MM.1S (cell line): ENCODE measurements at regions not wholly inside any gene's neighbourhood (a gene's known extent, or its start where the extent isn't known, plus 50 kb on each side); places are given as distances from the start of the nearest gene placed in this dataset.

Source experiments
- DNase-seq: peaks from one replicate; pipeline ENCODE4 v3.0.0-alpha.2; 2015
- H2AFZ ChIP-seq: fragments of 300-600 bp; sonication (generic); 2 replicates; pipeline ENCODE4 v1.6.0; 2016; ENCODE audit warnings: antibody characterized with exemption, low read length
- H3F3A ChIP-seq: fragments of 300-600 bp; sonication (generic); 2 replicates; pipeline ENCODE4 v1.6.1; 2016; ENCODE audit warnings: mild to moderate bottlenecking, antibody characterized with exemption, low read length, moderate library complexity, mixed read lengths; ENCODE audit not compliant: insufficient read depth
- H3K27ac ChIP-seq: fragments of 300-600 bp; sonication (generic); 2 replicates; pipeline ENCODE4 v1.5.1; 2016; ENCODE audit warnings: mild to moderate bottlenecking, low read length
- H3K27me3 ChIP-seq: fragments of 300-600 bp; sonication (generic); replicated peaks from 2 replicates; pipeline ENCODE4 v1.6.0; 2016; ENCODE audit warnings: low read length; ENCODE audit not compliant: insufficient read depth
- H3K36me3 ChIP-seq: fragments of 300-600 bp; sonication (generic); replicated peaks from 2 replicates; pipeline ENCODE4 v1.6.1; 2016; ENCODE audit warnings: mild to moderate bottlenecking, low read length, mixed read lengths; ENCODE audit not compliant: insufficient read depth
- H3K4me1 ChIP-seq: fragments of 300-600 bp; sonication (generic); 2 replicates; pipeline ENCODE4 v1.6.1; 2016; ENCODE audit warnings: low read length, mixed read lengths
- H3K4me2 ChIP-seq: fragments of 300-600 bp; sonication (generic); 2 replicates; pipeline ENCODE4 v1.6.0; 2016; ENCODE audit warnings: low read depth, low read length
- H3K4me3 ChIP-seq: fragments of 300-600 bp; sonication (generic); 2 replicates; pipeline ENCODE4 v1.5.1; 2016; ENCODE audit warnings: low read length, mixed read lengths
- H3K79me2 ChIP-seq: fragments of 300-600 bp; sonication (generic); 2 replicates; pipeline ENCODE4 v1.6.1; 2016; ENCODE audit warnings: mixed run types, low read length, mixed read lengths
- H3K9ac ChIP-seq: fragments of 300-600 bp; sonication (generic); 2 replicates; pipeline ENCODE4 v1.6.1; 2016; ENCODE audit warnings: low read length, mixed read lengths
- H3K9me2 ChIP-seq: fragments of 300-600 bp; sonication (generic); replicated peaks from 2 replicates; pipeline ENCODE4 v1.6.1; 2016; ENCODE audit warnings: mild to moderate bottlenecking, low read length, mixed read lengths; ENCODE audit not compliant: insufficient read depth
- H3K9me3 ChIP-seq: fragments of 300-600 bp; sonication (generic); replicated peaks from 2 replicates; pipeline ENCODE4 v1.6.1; 2016; ENCODE audit warnings: mild to moderate bottlenecking, low read length, mixed read lengths; ENCODE audit not compliant: insufficient read depth
- H4K20me1 ChIP-seq: fragments of 300-600 bp; sonication (generic); 2 replicates; pipeline ENCODE4 v1.6.1; 2016; ENCODE audit warnings: mild to moderate bottlenecking, low read length, moderate library complexity, mixed read lengths; ENCODE audit not compliant: insufficient read depth
- EZH2 ChIP-seq: fragments of 300-600 bp; sonication (generic); optimal IDR thresholded peaks from 2 replicates; pipeline ENCODE3; 2017; ENCODE audit warnings: low read depth, mild to moderate bottlenecking, antibody characterized with exemption, low read length, mixed read lengths
- EZH2phosphoT487 ChIP-seq: fragments of 300-600 bp; sonication (generic); IDR thresholded peaks from 2 replicates; pipeline ENCODE4 v1.6.1; 2018; ENCODE audit warnings: antibody characterized with exemption, low read length
- TF ChIP-seq, protein P1 (sequence below): fragments of 300-600 bp; sonication (generic); IDR thresholded peaks from 2 replicates; pipeline ENCODE4 v1.5.1; 2016; ENCODE audit warnings: antibody characterized with exemption, low read length, mixed read lengths

DNA sequence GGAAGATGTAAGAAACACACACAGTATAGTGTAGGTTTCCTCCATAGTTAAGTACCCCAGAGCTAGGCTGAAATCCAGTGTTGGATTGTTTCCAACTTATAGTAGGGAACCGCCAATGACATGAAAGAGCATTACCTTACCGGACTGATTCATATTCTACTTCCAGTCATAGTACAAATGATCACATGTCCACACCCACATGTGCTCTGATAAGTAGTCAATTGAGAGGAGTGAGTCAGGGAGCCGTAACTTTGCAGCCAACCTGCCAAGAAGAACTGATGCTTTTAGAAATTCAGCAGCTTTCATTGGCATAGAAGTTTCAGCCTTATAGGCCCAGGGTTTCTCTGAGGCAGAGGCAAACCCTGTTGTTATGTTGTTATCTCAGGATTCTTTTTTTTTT lies 240.6 kb downstream of the ETS1 start:
- H3K27ac ChIP-seq, result no peak overlapping the region
- no peak overlapping the region for H2AFZ ChIP-seq
- H3K4me1 ChIP-seq, result no peaks in the 10 kb centered on the region

DNA sequence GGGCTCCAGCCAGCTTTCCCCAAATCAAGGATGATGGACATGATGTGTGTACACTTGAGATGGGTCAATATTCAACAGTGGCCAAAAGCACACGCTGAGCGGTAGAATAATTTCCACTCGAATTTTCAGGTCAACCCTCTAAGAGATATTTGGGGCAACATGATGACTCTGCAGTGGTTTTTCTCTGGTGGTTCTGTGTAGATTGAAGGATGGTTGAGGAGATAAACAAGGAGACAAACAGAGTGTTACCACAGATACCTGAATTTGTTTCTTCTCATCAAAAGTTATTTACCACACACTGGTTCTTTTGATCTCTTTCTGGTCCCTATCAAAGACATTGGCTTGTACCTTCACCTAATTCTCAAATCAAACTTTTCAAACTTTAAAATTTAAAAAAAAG lies 242.0 kb downstream of the ETS1 start:
- no peaks in the 10 kb centered on the region for H3K9me3 ChIP-seq
- no peak overlapping the region for H2AFZ ChIP-seq
- DNase-seq, result no peak
- no peaks in the 10 kb centered on the region for H3K9me2 ChIP-seq
- no peak overlapping the region for H3K4me2 ChIP-seq
- no peaks in the 10 kb centered on the region for H3F3A ChIP-seq
- H3K9ac ChIP-seq, result no peak overlapping the region
- H3K27me3 ChIP-seq, result no peaks in the 10 kb centered on the region
- no peaks in the 10 kb centered on the region for H4K20me1 ChIP-seq
- no peaks in the 10 kb centered on the region for H3K4me1 ChIP-seq
- no peaks in the 10 kb centered on the region for H3K79me2 ChIP-seq
- H3K4me3 ChIP-seq, result no peak overlapping the region
- H3K36me3 ChIP-seq, result no peaks in the 10 kb centered on the region
- no peak for TF ChIP-seq EZH2phosphoT487
- no peak for TF ChIP-seq EZH2
- TF ChIP-seq, protein P1, sequence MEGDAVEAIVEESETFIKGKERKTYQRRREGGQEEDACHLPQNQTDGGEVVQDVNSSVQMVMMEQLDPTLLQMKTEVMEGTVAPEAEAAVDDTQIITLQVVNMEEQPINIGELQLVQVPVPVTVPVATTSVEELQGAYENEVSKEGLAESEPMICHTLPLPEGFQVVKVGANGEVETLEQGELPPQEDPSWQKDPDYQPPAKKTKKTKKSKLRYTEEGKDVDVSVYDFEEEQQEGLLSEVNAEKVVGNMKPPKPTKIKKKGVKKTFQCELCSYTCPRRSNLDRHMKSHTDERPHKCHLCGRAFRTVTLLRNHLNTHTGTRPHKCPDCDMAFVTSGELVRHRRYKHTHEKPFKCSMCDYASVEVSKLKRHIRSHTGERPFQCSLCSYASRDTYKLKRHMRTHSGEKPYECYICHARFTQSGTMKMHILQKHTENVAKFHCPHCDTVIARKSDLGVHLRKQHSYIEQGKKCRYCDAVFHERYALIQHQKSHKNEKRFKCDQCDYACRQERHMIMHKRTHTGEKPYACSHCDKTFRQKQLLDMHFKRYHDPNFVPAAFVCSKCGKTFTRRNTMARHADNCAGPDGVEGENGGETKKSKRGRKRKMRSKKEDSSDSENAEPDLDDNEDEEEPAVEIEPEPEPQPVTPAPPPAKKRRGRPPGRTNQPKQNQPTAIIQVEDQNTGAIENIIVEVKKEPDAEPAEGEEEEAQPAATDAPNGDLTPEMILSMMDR, result no peak
- no peak overlapping the region for H3K27ac ChIP-seq

More for the DNA sequence above, 240.6 kb downstream of the ETS1 start:
- Histone ChIP-seq H3K9ac (no peak overlapping the region), H3K36me3 (no peaks in the 10 kb centered on the region), H3K9me2 (no peaks in the 10 kb centered on the region), H3F3A (no peaks in the 10 kb centered on the region), H3K4me2 (no peak overlapping the region), H3K79me2 (no peaks in the 10 kb centered on the region), H3K9me3 (no peaks in the 10 kb centered on the region), H3K27me3 (no peaks in the 10 kb centered on the region), H4K20me1 (no peaks in the 10 kb centered on the region), H3K4me3 (no peak overlapping the region)
- TF ChIP-seq EZH2phosphoT487, result no peak
- TF ChIP-seq EZH2, result no peak
- no peak for DNase-seq

GRCh38 chr11:128343870-128344269 lies 243.5 kb downstream of the ETS1 start:
- Histone ChIP-seq H3K4me3 (no peak overlapping the region), H3K4me2 (no peak overlapping the region), H4K20me1 (no peaks in the 10 kb centered on the region), H3K9me2 (no peaks in the 10 kb centered on the region), H3K36me3 (no peaks in the 10 kb centered on the region), H3K9ac (no peak overlapping the region), H3K79me2 (no peaks in the 10 kb centered on the region), H3K9me3 (no peaks in the 10 kb centered on the region), H3F3A (no peaks in the 10 kb centered on the region), H3K27ac (no peak overlapping the region), H3K27me3 (no peaks in the 10 kb centered on the region), H3K4me1 (no peaks in the 10 kb centered on the region), H2AFZ (no peak overlapping the region)
- DNase-seq, result no peak
- TF ChIP-seq, protein P1, result no peak
- TF ChIP-seq EZH2phosphoT487 (no peak), EZH2 (no peak)

GRCh38 chr11:128343135-128343514 lies 244.2 kb downstream of the ETS1 start:
- no peak for TF ChIP-seq EZH2phosphoT487
- no peak for TF ChIP-seq EZH2
- TF ChIP-seq, protein P1, result no peak
- DNase-seq, result peak; percentile 6
- H3K4me2 ChIP-seq, result no peak overlapping the region
- no peaks in the 10 kb centered on the region for H3K36me3 ChIP-seq
- H3K27ac ChIP-seq, result peak overlapping the region; percentile 41; the same call in 1 of the 2 replicates
- no peaks in the 10 kb centered on the region for H3K4me1 ChIP-seq
- H3K4me3 ChIP-seq, result no peak overlapping the region
- H2AFZ ChIP-seq, result no peak overlapping the region
- no peak overlapping the region for H3K9ac ChIP-seq
- no peaks in the 10 kb centered on the region for H3K27me3 ChIP-seq
- no peaks in the 10 kb centered on the region for H3K79me2 ChIP-seq
- no peaks in the 10 kb centered on the region for H3F3A ChIP-seq
- no peaks in the 10 kb centered on the region for H3K9me2 ChIP-seq
- H4K20me1 ChIP-seq, result no peaks in the 10 kb centered on the region
- no peaks in the 10 kb centered on the region for H3K9me3 ChIP-seq
